ENCODE measurements at regions not wholly inside any gene's neighbourhood (a gene's known extent, or its start where the extent isn't known, plus 50 kb on each side); places are given as distances from the start of the nearest gene placed in this dataset.

- TF ChIP-seq YY1 (IDR thresholded peaks at IDR 0.05; ENCODE audit: low read depth) (no peak), TCF12 (IDR thresholded peaks at IDR 0.05; ENCODE audit: low read depth) (no peak), EGR1 (IDR thresholded peaks at IDR 0.05) (no peak), CREB1 (IDR thresholded peaks at IDR 0.05; ENCODE audit: low read depth) (no peak), MAX (IDR thresholded peaks at IDR 0.05) (no peak), REST (IDR thresholded peaks at IDR 0.05; ENCODE audit: low read depth) (no peak), RAD21 (IDR thresholded peaks at IDR 0.05; ENCODE audit: low read depth) (no peak), FOXM1 (IDR thresholded peaks at IDR 0.05; ENCODE audit: borderline replicate concordance, low read depth) (no peak), EP300 (IDR thresholded peaks at IDR 0.05; ENCODE audit: borderline replicate concordance) (no peak), ZBTB7A (IDR thresholded peaks at IDR 0.05; ENCODE audit: low read depth) (no peak), TAF1 (IDR thresholded peaks at IDR 0.05; ENCODE audit: low read depth) (no peak)
- TF ChIP-seq, protein P1, sequence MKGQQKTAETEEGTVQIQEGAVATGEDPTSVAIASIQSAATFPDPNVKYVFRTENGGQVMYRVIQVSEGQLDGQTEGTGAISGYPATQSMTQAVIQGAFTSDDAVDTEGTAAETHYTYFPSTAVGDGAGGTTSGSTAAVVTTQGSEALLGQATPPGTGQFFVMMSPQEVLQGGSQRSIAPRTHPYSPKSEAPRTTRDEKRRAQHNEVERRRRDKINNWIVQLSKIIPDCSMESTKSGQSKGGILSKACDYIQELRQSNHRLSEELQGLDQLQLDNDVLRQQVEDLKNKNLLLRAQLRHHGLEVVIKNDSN (IDR thresholded peaks at IDR 0.05), result no peak
Observed at GRCh38 chr2:196551014-196551413, 88.5 kb upstream of the CCDC150 start.

DNA sequence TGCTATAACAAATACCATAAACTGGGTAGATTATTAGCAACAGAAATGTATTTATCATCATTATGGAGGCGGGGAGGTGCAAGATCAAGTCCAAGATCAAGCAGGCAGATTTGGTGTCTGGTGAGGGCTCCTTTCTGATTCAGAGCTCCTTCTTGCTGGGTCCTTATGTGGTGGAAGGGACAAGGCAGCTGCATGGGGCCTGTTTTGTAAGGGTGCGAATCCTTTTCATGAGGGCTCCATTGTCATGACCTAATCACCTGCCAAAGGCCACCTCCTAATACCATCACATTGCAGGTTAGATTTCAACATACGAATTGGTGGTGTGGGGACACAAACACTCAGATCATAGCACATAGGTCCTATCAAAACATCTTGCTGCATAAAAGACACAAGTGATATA is 84.4 kb upstream of the CCDC150 start:
- TF ChIP-seq ZBTB7A (IDR thresholded peaks at IDR 0.05; ENCODE audit: low read depth), result no peak
- no peak for TF ChIP-seq CREB1 (IDR thresholded peaks at IDR 0.05; ENCODE audit: low read depth)
- TF ChIP-seq RAD21 (IDR thresholded peaks at IDR 0.05; ENCODE audit: low read depth), result no peak
- TF ChIP-seq REST (IDR thresholded peaks at IDR 0.05; ENCODE audit: low read depth), result no peak
- TF ChIP-seq, protein P1 (IDR thresholded peaks at IDR 0.05), result no peak
- TF ChIP-seq EGR1 (IDR thresholded peaks at IDR 0.05), result no peak
- TF ChIP-seq CEBPB (IDR thresholded peaks at IDR 0.05), result no peak
- no peak for TF ChIP-seq EP300 (IDR thresholded peaks at IDR 0.05; ENCODE audit: borderline replicate concordance)
- TF ChIP-seq YY1 (IDR thresholded peaks at IDR 0.05; ENCODE audit: low read depth), result no peak
- no peak for TF ChIP-seq MAX (IDR thresholded peaks at IDR 0.05)
- no peak for TF ChIP-seq FOXM1 (IDR thresholded peaks at IDR 0.05; ENCODE audit: borderline replicate concordance, low read depth)
- no peak for TF ChIP-seq TEAD4 (IDR thresholded peaks at IDR 0.05)
- no peak for TF ChIP-seq NFIC (IDR thresholded peaks at IDR 0.05)
- no peak for TF ChIP-seq TCF12 (IDR thresholded peaks at IDR 0.05; ENCODE audit: low read depth)

- TF ChIP-seq TCF12 (IDR thresholded peaks at IDR 0.05; ENCODE audit: low read depth) (no peak), ZBTB7A (IDR thresholded peaks at IDR 0.05; ENCODE audit: low read depth) (no peak), FOXM1 (IDR thresholded peaks at IDR 0.05; ENCODE audit: borderline replicate concordance, low read depth) (no peak), EGR1 (IDR thresholded peaks at IDR 0.05) (no peak), EP300 (IDR thresholded peaks at IDR 0.05; ENCODE audit: borderline replicate concordance) (no peak), NFIC (IDR thresholded peaks at IDR 0.05) (no peak), TEAD4 (IDR thresholded peaks at IDR 0.05) (no peak), MAX (IDR thresholded peaks at IDR 0.05) (no peak)
Observed at GRCh38 chr2:196555726-196556125, 83.8 kb upstream of the CCDC150 start.

GRCh38 chr2:196558497-196558896 is 81.0 kb upstream of the CCDC150 start:
- no peak for TF ChIP-seq EP300 (IDR thresholded peaks at IDR 0.05; ENCODE audit: borderline replicate concordance)
- TF ChIP-seq MAX (IDR thresholded peaks at IDR 0.05), result no peak
- TF ChIP-seq TAF1 (IDR thresholded peaks at IDR 0.05; ENCODE audit: low read depth), result no peak
- no peak for TF ChIP-seq FOXM1 (IDR thresholded peaks at IDR 0.05; ENCODE audit: borderline replicate concordance, low read depth)
- no peak for TF ChIP-seq CEBPB (IDR thresholded peaks at IDR 0.05)
- no peak for TF ChIP-seq YY1 (IDR thresholded peaks at IDR 0.05; ENCODE audit: low read depth)
- no peak for TF ChIP-seq NFIC (IDR thresholded peaks at IDR 0.05)
- no peak for TF ChIP-seq EGR1 (IDR thresholded peaks at IDR 0.05)
- TF ChIP-seq, protein P1 (IDR thresholded peaks at IDR 0.05), result no peak
- TF ChIP-seq RAD21 (IDR thresholded peaks at IDR 0.05; ENCODE audit: low read depth), result no peak
- no peak for TF ChIP-seq TCF12 (IDR thresholded peaks at IDR 0.05; ENCODE audit: low read depth)
- TF ChIP-seq ZBTB7A (IDR thresholded peaks at IDR 0.05; ENCODE audit: low read depth), result no peak
- TF ChIP-seq REST (IDR thresholded peaks at IDR 0.05; ENCODE audit: low read depth), result no peak
- no peak for TF ChIP-seq CREB1 (IDR thresholded peaks at IDR 0.05; ENCODE audit: low read depth)
